Thymus (tissue), 11 donors: ENCODE measurements at regions not wholly inside any gene's neighbourhood (a gene's known extent, or its start where the extent isn't known, plus 50 kb on each side); places are given as distances from the start of the nearest gene placed in this dataset.

Experiments
- DNase-seq, 9 donors: peaks; one replicate each; pipeline ENCODE4 v3.0.0-alpha.2; 2013; ENCODE audit warnings: low spot score in 9 of 9, low read depth in 6 of 9, missing footprints in 1 of 9
- H3K27ac ChIP-seq, 2 donors: one replicate each; pipeline ENCODE4 v1.5.1; 2013; ENCODE audit warnings: control low read depth in 1 of 2, low read depth in 1 of 2, low read length in 1 of 2, mild to moderate bottlenecking in 1 of 2, moderate library complexity in 1 of 2
- H3K27me3 ChIP-seq, 2 donors: one replicate each; pipeline ENCODE4 v1.5.1; 2013; ENCODE audit warnings: low read length in 1 of 2; ENCODE audit not compliant: control insufficient read depth in 2 of 2, insufficient read depth in 1 of 2
- H3K36me3 ChIP-seq, 2 donors: one replicate each; pipeline ENCODE4 v1.5.1; 2013; ENCODE audit warnings: low read length in 1 of 2, mild to moderate bottlenecking in 1 of 2, moderate library complexity in 1 of 2; ENCODE audit not compliant: control insufficient read depth in 2 of 2, insufficient read depth in 2 of 2
- H3K4me1 ChIP-seq, 2 donors: one replicate each; pipeline ENCODE4 v1.5.1; 2013; ENCODE audit warnings: low read length in 2 of 2; ENCODE audit not compliant: control insufficient read depth in 2 of 2, insufficient read depth in 2 of 2
- H3K4me3 ChIP-seq, 2 donors: one replicate each; pipeline ENCODE4 v1.5.1; 2013; ENCODE audit warnings: low read length in 2 of 2, control low read depth in 1 of 2, mild to moderate bottlenecking in 1 of 2
- H3K9me3 ChIP-seq, 2 donors: one replicate each; pipeline ENCODE4 v1.5.1; 2013; ENCODE audit warnings: low read length in 1 of 2, mild to moderate bottlenecking in 1 of 2; ENCODE audit not compliant: control insufficient read depth in 2 of 2, insufficient read depth in 1 of 2
- WGBS: extraction: QIAGEN DNeasy Blood & Tissue Kit; methylation state at CpG from one replicate; pipeline ENCODE4 v1.1.7; 2013; 5-methylcytosine and 5-hydroxymethylcytosine counted together
- donor health status: healthy.

- DNase-seq = no peak
- no peak overlapping the region for H3K4me3 ChIP-seq
- H3K27me3 ChIP-seq = no peaks in the 10 kb centered on the region
- no peaks in the 10 kb centered on the region for H3K4me1 ChIP-seq
- H3K27ac ChIP-seq = no peak overlapping the region
- no peaks in the 10 kb centered on the region for H3K36me3 ChIP-seq
- WGBS = 94% methylated on average over 3 of the region's 3 CpGs
- H3K9me3 ChIP-seq = no peaks in the 10 kb centered on the region
These were observed 753.6 kb downstream of the SLC16A7 start for GRCh38 chr12:60349232-60349978.

DNA sequence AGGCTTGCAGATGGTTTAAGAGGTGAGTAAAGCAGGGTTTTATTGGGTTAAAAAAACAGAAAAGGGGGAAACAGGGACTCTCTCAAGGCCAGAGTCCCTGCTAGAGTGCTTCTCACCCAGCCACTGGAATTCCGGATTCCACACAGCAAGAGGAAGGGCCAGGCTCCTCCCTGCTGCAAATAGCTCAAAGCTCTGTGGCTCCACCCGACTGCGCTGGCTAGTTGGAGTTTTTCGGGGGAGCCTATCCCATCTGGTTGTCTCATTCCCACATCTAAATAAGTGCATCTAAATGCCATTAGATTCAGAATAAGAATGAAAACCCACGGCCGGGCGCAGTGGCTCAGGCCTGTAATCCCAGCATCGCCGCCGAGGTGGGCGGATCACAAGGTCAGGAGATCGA lies 791.5 kb downstream of the SLC16A7 start:
- no peaks in the 10 kb centered on the region for H3K36me3 ChIP-seq
- WGBS = 98% methylated on average over 12 of the region's 12 CpGs
- H3K9me3 ChIP-seq = peaks cover 3 to 18% of the 10 kb centered on the region in 2 donors
- no peaks in the 10 kb centered on the region for H3K27me3 ChIP-seq
- no peaks in the 10 kb centered on the region for H3K4me1 ChIP-seq
- H3K27ac ChIP-seq = no peak overlapping the region
- no peak overlapping the region for H3K4me3 ChIP-seq
- DNase-seq = no peak

GRCh38 chr12:60391051-60391450 lies 795.2 kb downstream of the SLC16A7 start:
- Histone ChIP-seq H3K36me3 (no peaks in the 10 kb centered on the region), H3K9me3 (peaks cover 3 to 25% of the 10 kb centered on the region in 2 donors), H3K27me3 (no peaks in the 10 kb centered on the region), H3K4me1 (no peaks in the 10 kb centered on the region), H3K4me3 (no peak overlapping the region), H3K27ac (no peak overlapping the region)
- DNase-seq = no peak
- 5% methylated on average over 3 of the region's 3 CpGs for WGBS

DNA sequence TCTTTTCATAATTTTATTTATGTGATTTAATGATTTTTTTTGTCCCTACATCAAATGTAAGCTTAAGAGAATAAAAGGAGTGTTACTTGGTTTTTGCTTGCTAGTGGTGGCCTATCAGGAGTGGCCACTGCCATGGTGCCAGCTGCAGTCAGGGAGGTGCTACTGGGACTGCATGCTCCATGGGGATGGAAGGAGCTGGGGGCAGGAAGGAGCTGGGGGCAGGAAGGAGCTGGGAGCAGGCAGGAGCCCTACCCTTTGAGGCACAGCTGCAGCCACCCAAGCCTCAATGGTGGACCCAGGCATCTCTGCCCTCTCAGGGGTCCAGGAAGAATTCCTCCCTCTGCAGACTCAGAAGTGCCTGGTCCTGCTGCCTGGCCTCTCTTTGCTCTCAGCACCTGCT lies 796.0 kb downstream of the SLC16A7 start:
- no peaks in the 10 kb centered on the region for H3K36me3 ChIP-seq
- no peak for DNase-seq

GRCh38 chr12:60393093-60393492 lies 797.3 kb downstream of the SLC16A7 start:
- Histone ChIP-seq H3K27ac (no peak overlapping the region), H3K9me3 (peaks cover 3 to 15% of the 10 kb centered on the region in 2 donors), H3K4me1 (no peaks in the 10 kb centered on the region), H3K27me3 (no peaks in the 10 kb centered on the region), H3K36me3 (no peaks in the 10 kb centered on the region), H3K4me3 (no peak overlapping the region)
- 83% methylated on average over 5 of the region's 5 CpGs for WGBS
- DNase-seq = no peak

More for the DNA sequence above, 796.0 kb downstream of the SLC16A7 start:
- Histone ChIP-seq H3K4me3 (no peak overlapping the region), H3K27me3 (no peaks in the 10 kb centered on the region), H3K27ac (no peak overlapping the region), H3K4me1 (no peaks in the 10 kb centered on the region), H3K9me3 (peaks cover 3 to 25% of the 10 kb centered on the region in 2 donors)

- no peak for DNase-seq
- Histone ChIP-seq H3K27me3 (no peaks in the 10 kb centered on the region), H3K9me3 (peaks cover 3 to 16% of the 10 kb centered on the region in 2 donors), H3K4me3 (no peak overlapping the region), H3K4me1 (no peaks in the 10 kb centered on the region), H3K27ac (no peak overlapping the region), H3K36me3 (no peaks in the 10 kb centered on the region)
- 86% methylated on average over 2 of the region's 2 CpGs for WGBS
These were observed 798.8 kb downstream of the SLC16A7 start for GRCh38 chr12:60394665-60395064.

DNA sequence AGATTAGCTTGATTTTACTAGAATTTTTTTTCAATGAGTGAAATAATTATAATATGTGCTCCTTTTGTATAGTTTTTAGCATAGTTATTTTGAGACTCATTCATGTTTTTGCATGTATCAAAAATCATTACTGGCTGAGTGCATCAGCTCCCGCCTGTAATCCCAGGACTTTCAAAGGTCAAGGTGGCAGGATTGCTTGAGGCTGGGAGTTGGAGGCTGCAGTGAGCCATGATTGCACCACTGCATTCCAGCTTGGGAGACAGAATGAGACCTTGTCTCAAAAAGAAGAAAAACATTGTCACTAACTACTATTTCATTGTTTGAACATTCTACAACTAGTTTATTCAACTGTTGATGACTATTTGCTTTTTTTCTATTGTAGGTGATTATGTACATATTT lies 802.7 kb downstream of the SLC16A7 start:
- no peak overlapping the region for H3K4me3 ChIP-seq
- 96% methylated on average over 1 of the region's 1 CpG for WGBS
- H3K36me3 ChIP-seq = no peaks in the 10 kb centered on the region
- H3K9me3 ChIP-seq = peaks cover 0 to 6% of the 10 kb centered on the region in 2 donors
- no peak for DNase-seq
- no peaks in the 10 kb centered on the region for H3K4me1 ChIP-seq
- no peaks in the 10 kb centered on the region for H3K27me3 ChIP-seq
- H3K27ac ChIP-seq = no peak overlapping the region

GRCh38 chr12:60399064-60399463 lies 803.2 kb downstream of the SLC16A7 start:
- Histone ChIP-seq H3K9me3 (peaks cover 0 to 6% of the 10 kb centered on the region in 2 donors), H3K27ac (no peak overlapping the region), H3K27me3 (no peaks in the 10 kb centered on the region), H3K36me3 (no peaks in the 10 kb centered on the region), H3K4me1 (no peaks in the 10 kb centered on the region), H3K4me3 (no peak overlapping the region)
- no peak for DNase-seq
- WGBS = 97% methylated on average over 5 of the region's 5 CpGs

GRCh38 chr12:60402996-60403395 lies 807.2 kb downstream of the SLC16A7 start:
- peaks cover 0 to 6% of the 10 kb centered on the region in 2 donors for H3K9me3 ChIP-seq
- no peaks in the 10 kb centered on the region for H3K36me3 ChIP-seq
- no peaks in the 10 kb centered on the region for H3K4me1 ChIP-seq
- no peak for DNase-seq
- H3K27ac ChIP-seq = no peak overlapping the region
- H3K4me3 ChIP-seq = no peak overlapping the region
- WGBS = 88% methylated on average over 3 of the region's 3 CpGs
- H3K27me3 ChIP-seq = no peaks in the 10 kb centered on the region
